ENCODE measurements at regions not wholly inside any gene's neighbourhood (a gene's known extent, or its start where the extent isn't known, plus 50 kb on each side); places are given as distances from the start of the nearest gene placed in this dataset.

DNA sequence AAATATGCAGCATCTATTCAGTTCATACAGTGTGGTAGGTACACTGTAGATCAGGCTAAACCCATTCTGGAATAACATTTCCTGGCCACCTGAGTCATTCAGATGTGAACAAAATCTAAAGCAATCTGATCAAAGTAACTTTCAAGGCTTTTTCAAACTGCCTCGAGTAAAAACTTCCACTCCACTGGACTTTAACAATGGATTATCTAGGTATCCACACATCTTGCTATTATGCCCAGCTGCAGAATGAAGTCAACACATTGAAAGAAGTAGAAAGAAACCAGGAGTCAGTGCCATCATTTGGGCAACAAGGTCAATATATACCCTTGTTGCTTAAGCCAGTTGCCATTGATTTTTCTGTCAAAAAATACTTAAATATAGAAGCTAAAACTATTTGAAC, 1352.6 kb upstream of the NUDT12 start:
- no peak overlapping the region for H3K27ac ChIP-seq
- H3K4me1 ChIP-seq: no peaks in the 10 kb centered on the region
- H3K4me3 ChIP-seq: no peak overlapping the region
- DNase-seq (no peak), ATAC-seq (ENCODE audit: low FRiP score in 2 of 2) (no peak)
- H3K36me3 ChIP-seq: no peaks in the 10 kb centered on the region
- no peak for TF ChIP-seq EP300 (IDR thresholded peaks at IDR 0.05)
- no peak for TF ChIP-seq POLR2AphosphoS5 (IDR thresholded peaks at IDR 0.05)
- TF ChIP-seq POLR2A (IDR thresholded peaks at IDR 0.05): no peak
- TF ChIP-seq, protein P1, sequence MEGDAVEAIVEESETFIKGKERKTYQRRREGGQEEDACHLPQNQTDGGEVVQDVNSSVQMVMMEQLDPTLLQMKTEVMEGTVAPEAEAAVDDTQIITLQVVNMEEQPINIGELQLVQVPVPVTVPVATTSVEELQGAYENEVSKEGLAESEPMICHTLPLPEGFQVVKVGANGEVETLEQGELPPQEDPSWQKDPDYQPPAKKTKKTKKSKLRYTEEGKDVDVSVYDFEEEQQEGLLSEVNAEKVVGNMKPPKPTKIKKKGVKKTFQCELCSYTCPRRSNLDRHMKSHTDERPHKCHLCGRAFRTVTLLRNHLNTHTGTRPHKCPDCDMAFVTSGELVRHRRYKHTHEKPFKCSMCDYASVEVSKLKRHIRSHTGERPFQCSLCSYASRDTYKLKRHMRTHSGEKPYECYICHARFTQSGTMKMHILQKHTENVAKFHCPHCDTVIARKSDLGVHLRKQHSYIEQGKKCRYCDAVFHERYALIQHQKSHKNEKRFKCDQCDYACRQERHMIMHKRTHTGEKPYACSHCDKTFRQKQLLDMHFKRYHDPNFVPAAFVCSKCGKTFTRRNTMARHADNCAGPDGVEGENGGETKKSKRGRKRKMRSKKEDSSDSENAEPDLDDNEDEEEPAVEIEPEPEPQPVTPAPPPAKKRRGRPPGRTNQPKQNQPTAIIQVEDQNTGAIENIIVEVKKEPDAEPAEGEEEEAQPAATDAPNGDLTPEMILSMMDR (IDR thresholded peaks at IDR 0.05): no peak
- H3K27me3 ChIP-seq: no peaks in the 10 kb centered on the region
- WGBS, 2 donors: 64 to 75% methylated on average over 1 of the region's 1 CpG
- H3K9me3 ChIP-seq: no peaks in the 10 kb centered on the region

DNA sequence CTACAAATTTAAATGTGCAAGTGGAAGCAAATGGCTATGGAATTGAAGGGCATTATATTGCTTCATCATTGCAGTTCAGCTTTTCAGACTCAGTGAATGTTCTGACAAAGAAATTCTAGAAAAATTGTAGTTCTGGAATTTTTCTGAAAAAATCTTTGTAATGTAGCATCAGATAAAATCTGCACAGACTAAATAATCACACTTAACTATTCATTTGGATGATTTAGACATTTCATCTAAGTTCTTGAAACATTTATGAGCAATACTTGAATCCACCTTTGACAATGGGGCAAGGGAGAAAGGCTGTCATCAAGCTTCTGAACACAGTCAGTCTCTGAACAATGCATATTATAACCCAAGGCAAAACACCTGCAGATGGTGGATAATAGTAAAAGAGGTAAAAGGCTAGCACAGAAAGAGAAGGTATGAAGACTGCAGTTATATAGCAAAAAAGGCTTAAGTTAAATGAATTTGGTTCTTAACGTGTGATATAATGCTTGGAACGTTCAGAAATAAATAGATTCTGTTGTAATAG, 1352.0 kb upstream of the NUDT12 start:
- 81 to 88% methylated on average over 2 of the region's 2 CpGs for WGBS, 2 donors

DNA sequence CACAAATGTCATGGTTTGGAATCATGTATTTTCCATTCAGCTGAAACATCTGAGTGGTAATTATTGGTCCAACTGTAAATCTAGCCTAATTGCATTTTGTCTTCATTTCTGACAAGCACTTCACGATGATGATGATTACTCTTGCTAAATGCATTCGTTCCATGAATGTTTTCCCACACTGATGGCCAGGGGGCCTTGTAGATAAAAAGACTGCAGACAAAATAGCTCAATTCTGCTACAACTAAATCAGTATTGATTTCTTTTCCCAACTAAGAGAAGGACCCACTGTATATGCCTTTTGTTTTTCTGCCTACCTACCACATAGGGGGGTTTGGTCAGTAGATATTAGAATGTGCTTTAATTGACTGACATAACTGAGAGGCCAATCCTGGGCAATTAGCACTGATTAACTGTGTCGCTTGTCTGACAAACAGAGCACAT, 1351.3 kb upstream of the NUDT12 start:
- no peaks in the 10 kb centered on the region for H3K9me3 ChIP-seq
- TF ChIP-seq, protein P1 (IDR thresholded peaks at IDR 0.05): no peak
- TF ChIP-seq POLR2AphosphoS5 (IDR thresholded peaks at IDR 0.05) (no peak), POLR2A (IDR thresholded peaks at IDR 0.05) (no peak), EP300 (IDR thresholded peaks at IDR 0.05) (no peak)
- ATAC-seq (ENCODE audit: low FRiP score in 2 of 2) (no peak), DNase-seq (no peak)
- 84 to 90% methylated on average over 3 of the region's 3 CpGs for WGBS, 2 donors
- no peaks in the 10 kb centered on the region for H3K4me1 ChIP-seq
- H3K4me3 ChIP-seq: no peak overlapping the region
- H3K36me3 ChIP-seq: no peaks in the 10 kb centered on the region
- no peaks in the 10 kb centered on the region for H3K27me3 ChIP-seq
- H3K27ac ChIP-seq: no peak overlapping the region

More for the DNA sequence above, 1352.0 kb upstream of the NUDT12 start:
- TF ChIP-seq POLR2A (IDR thresholded peaks at IDR 0.05): no peak
- no peak for TF ChIP-seq POLR2AphosphoS5 (IDR thresholded peaks at IDR 0.05)
- TF ChIP-seq, protein P1 (IDR thresholded peaks at IDR 0.05): no peak
- TF ChIP-seq EP300 (IDR thresholded peaks at IDR 0.05): no peak
- Histone ChIP-seq H3K9me3 (no peaks in the 10 kb centered on the region), H3K4me3 (no peak overlapping the region), H3K36me3 (no peaks in the 10 kb centered on the region), H3K4me1 (no peaks in the 10 kb centered on the region), H3K27me3 (no peaks in the 10 kb centered on the region), H3K27ac (no peak overlapping the region)
- ATAC-seq (ENCODE audit: low FRiP score in 2 of 2) (no peak), DNase-seq (no peak)

DNA sequence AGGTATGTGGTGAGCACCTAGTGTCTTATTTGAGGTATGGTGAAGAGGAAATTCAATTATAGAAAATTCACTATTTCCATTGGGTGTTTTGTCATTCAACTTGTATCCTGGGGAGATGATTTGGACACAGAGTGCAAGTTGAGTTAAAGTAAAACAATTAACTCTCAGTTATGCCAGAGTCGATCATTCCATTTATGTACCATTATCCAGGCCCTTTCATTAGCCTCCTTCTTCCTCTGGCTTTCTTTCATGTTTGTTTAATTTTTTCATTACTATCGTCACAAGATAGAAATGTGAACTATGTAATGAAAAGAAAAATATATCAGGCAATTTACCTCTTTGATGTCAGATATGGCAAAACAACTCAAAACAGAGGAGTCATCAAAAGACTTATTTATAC, 1347.2 kb upstream of the NUDT12 start:
- Histone ChIP-seq H3K9me3 (no peaks in the 10 kb centered on the region), H3K36me3 (no peaks in the 10 kb centered on the region), H3K27ac (no peak overlapping the region), H3K4me1 (no peaks in the 10 kb centered on the region), H3K27me3 (no peaks in the 10 kb centered on the region), H3K4me3 (no peak overlapping the region)
- no peak for TF ChIP-seq EP300 (IDR thresholded peaks at IDR 0.05)
- TF ChIP-seq POLR2A (IDR thresholded peaks at IDR 0.05): no peak
- 68% methylated on average over 2 of the region's 2 CpGs for whole genome bisulfite sequencing, 2 donors
- no peak for DNase-seq
- no peak for ATAC-seq (ENCODE audit: low FRiP score in 2 of 2)

DNA sequence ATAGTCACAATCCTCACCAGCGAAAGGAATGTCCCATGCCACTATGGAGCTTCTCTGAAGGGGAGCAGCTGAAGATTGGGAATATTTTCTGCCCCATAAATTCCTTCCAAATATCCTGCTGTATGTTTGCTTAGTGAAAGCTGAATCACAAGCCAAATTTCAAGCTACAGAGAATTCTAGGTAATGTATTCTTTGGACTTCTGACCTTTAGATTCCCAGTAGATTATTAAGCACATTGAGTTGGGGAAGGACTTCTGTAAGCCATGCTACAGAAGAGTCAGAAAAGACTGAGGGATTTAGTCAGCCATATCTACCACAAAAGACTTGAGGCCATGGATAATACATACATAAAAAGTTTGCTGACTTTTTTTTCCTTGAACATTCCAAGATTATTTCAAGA, 1342.0 kb upstream of the NUDT12 start:
- DNase-seq: no peak
- Histone ChIP-seq H3K4me1 (no peaks in the 10 kb centered on the region), H3K4me3 (no peak overlapping the region), H3K27me3 (no peaks in the 10 kb centered on the region), H3K36me3 (no peaks in the 10 kb centered on the region), H3K9me3 (no peaks in the 10 kb centered on the region), H3K27ac (no peak overlapping the region)
- no peak for ATAC-seq (ENCODE audit: low FRiP score in 2 of 2)
- 70 to 85% methylated on average over 1 of the region's 1 CpG for WGBS, 2 donors
- TF ChIP-seq, protein P1 (IDR thresholded peaks at IDR 0.05): no peak
- TF ChIP-seq EP300 (IDR thresholded peaks at IDR 0.05): no peak
